OCI-LY7 (cell line): ENCODE measurements at regions not wholly inside any gene's neighbourhood (a gene's known extent, or its start where the extent isn't known, plus 50 kb on each side); places are given as distances from the start of the nearest gene placed in this dataset.

Source experiments
- BruUV-seq: library from RNA; stranded (reverse); fragments of 400-500 nt; replicated peaks from 2 replicates; lab custom pipeline; 2021; lab: Mats Ljungman, UMichigan
- CTCF ChIA-PET: fragments of 300-600 bp; sonication (Branson Sonifier 250); formaldehyde crosslinking; loops from one replicate; lab custom pipeline; 2022; ENCODE audit warnings: antibody characterized with exemption; ENCODE audit not compliant: unreplicated experiment; lab: Charles Lee
- POLR2A ChIA-PET: fragments of 300-600 bp; sonication (Branson Sonifier 250); formaldehyde crosslinking; loops from one replicate; lab custom pipeline; 2022; ENCODE audit warnings: antibody characterized with exemption; lab: Charles Lee
- DNase-seq: peaks from one replicate; pipeline ENCODE4 v3.0.0-alpha.2; 2015; ENCODE audit warnings: low spot score
- H2AFZ ChIP-seq: fragments of 200-600 bp; sonication (generic), shearing (Covaris generic); 2 replicates; pipeline ENCODE4 v1.6.1; 2014; ENCODE audit warnings: mild to moderate bottlenecking, antibody characterized with exemption, low read length, moderate library complexity
- H3K27ac ChIP-seq: fragments of 200-600 bp; sonication (generic); 2 replicates; pipeline ENCODE4 v1.5.1; 2014; ENCODE audit warnings: mixed run types, low read depth, mild to moderate bottlenecking, moderate library complexity, low read length, inconsistent platforms; ENCODE audit not compliant: poor library complexity, severe bottlenecking
- H3K36me3 ChIP-seq: fragments of 200-600 bp; sonication (generic); 2 replicates; pipeline ENCODE4 v1.6.1; 2014; ENCODE audit warnings: mild to moderate bottlenecking, antibody characterized with exemption, low read length, moderate library complexity, mixed read lengths; ENCODE audit not compliant: insufficient read depth
- H3K4me1 ChIP-seq: fragments of 200-600 bp; sonication (generic); 2 replicates; pipeline ENCODE4 v1.5.1; 2014; ENCODE audit warnings: mild to moderate bottlenecking, low read length; ENCODE audit not compliant: insufficient read depth, poor library complexity, severe bottlenecking
- H3K4me2 ChIP-seq: fragments of 200-600 bp; sonication (generic); 2 replicates; pipeline ENCODE4 v1.6.1; 2014; ENCODE audit warnings: mild to moderate bottlenecking, low read length
- H3K4me3 ChIP-seq: fragments of 200-600 bp; sonication (generic); 2 replicates; pipeline ENCODE4 v1.5.1; 2014; ENCODE audit warnings: mild to moderate bottlenecking, low read depth, low read length; ENCODE audit not compliant: poor library complexity, severe bottlenecking
- H3K79me2 ChIP-seq: fragments of 200-600 bp; sonication (generic); 2 replicates; pipeline ENCODE4 v1.6.1; 2016; ENCODE audit warnings: low read depth, mild to moderate bottlenecking, low read length, moderate library complexity, mixed read lengths; ENCODE audit not compliant: insufficient read depth
- H3K9me2 ChIP-seq: fragments of 200-600 bp; sonication (generic); 2 replicates; pipeline ENCODE4 v1.6.1; 2016; ENCODE audit warnings: mild to moderate bottlenecking, low read length, mixed read lengths; ENCODE audit not compliant: insufficient read depth
- H3K9me3 ChIP-seq: fragments of 200-600 bp; sonication (generic); 2 replicates; pipeline ENCODE4 v1.6.1; 2014; ENCODE audit warnings: mild to moderate bottlenecking, mixed run types, low read length, mixed read lengths
- H4K20me1 ChIP-seq: fragments of 200-600 bp; sonication (generic); 2 replicates; pipeline ENCODE4 v1.6.1; 2014; ENCODE audit warnings: mild to moderate bottlenecking, antibody characterized with exemption, low read length, moderate library complexity, mixed read lengths; ENCODE audit not compliant: insufficient read depth
- EZH2phosphoT487 ChIP-seq: fragments of 200-600 bp; sonication (generic); IDR thresholded peaks from 2 replicates; pipeline ENCODE4 v1.6.1; 2018; ENCODE audit warnings: low read depth, borderline replicate concordance, mild to moderate bottlenecking, mixed run types, antibody characterized with exemption, low read length, moderate library complexity, mixed read lengths
- intact Hi-C: fragments of 100-400 bp; cut with micrococcal nuclease; formaldehyde crosslinking; loops from one replicate; pipeline ENCODE4 v1.10.0; 2022; ENCODE audit not compliant: unreplicated experiment
- TF ChIP-seq, protein P1 (sequence below): fragments of 200-600 bp; sonication (generic); conservative IDR thresholded peaks from 2 replicates; pipeline ENCODE4 v1.5.1; 2014; ENCODE audit warnings: mild to moderate bottlenecking, antibody characterized with exemption, low read length, moderate library complexity, mixed read lengths

DNA sequence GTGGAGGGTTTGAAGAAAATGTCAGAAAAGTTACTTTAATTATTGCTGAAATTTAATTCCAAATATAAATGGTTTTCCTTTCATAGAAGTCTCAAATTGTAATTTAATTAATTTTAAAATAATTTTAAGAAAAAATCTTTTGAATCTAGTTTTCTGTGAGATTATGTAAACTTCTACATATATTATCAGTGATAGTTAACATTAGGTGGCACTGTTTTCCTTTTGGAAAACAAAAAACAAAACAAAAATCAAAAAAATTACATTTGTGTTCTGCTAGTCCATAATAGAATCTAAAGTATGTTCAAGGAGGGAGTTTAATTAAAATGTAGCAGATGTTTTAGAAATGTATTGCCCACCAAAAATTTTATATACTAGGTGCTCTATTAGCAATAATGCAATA lies 1456.7 kb downstream of the REEP3 start:
- Histone ChIP-seq H3K27ac (no peak overlapping the region), H3K4me2 (no peak overlapping the region), H3K79me2 (no peaks in the 10 kb centered on the region), H2AFZ (no peak overlapping the region), H3K9me2 (no peaks in the 10 kb centered on the region), H3K9me3 (no peaks in the 10 kb centered on the region), H3K36me3 (no peaks in the 10 kb centered on the region), H4K20me1 (no peaks in the 10 kb centered on the region), H3K4me1 (no peaks in the 10 kb centered on the region), H3K4me3 (no peak overlapping the region)
- DNase-seq = no peak
- intact Hi-C loops = no loop called here
- ChIA-PET CTCF (no interaction called here), POLR2A (no interaction called here)
- TF ChIP-seq EZH2phosphoT487 = no peak
- TF ChIP-seq, protein P1, sequence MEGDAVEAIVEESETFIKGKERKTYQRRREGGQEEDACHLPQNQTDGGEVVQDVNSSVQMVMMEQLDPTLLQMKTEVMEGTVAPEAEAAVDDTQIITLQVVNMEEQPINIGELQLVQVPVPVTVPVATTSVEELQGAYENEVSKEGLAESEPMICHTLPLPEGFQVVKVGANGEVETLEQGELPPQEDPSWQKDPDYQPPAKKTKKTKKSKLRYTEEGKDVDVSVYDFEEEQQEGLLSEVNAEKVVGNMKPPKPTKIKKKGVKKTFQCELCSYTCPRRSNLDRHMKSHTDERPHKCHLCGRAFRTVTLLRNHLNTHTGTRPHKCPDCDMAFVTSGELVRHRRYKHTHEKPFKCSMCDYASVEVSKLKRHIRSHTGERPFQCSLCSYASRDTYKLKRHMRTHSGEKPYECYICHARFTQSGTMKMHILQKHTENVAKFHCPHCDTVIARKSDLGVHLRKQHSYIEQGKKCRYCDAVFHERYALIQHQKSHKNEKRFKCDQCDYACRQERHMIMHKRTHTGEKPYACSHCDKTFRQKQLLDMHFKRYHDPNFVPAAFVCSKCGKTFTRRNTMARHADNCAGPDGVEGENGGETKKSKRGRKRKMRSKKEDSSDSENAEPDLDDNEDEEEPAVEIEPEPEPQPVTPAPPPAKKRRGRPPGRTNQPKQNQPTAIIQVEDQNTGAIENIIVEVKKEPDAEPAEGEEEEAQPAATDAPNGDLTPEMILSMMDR = 0 out of 2 replicates have a peak, but pooled peaks have one; percentile 31
- BruUV-seq = no TSS peak

DNA sequence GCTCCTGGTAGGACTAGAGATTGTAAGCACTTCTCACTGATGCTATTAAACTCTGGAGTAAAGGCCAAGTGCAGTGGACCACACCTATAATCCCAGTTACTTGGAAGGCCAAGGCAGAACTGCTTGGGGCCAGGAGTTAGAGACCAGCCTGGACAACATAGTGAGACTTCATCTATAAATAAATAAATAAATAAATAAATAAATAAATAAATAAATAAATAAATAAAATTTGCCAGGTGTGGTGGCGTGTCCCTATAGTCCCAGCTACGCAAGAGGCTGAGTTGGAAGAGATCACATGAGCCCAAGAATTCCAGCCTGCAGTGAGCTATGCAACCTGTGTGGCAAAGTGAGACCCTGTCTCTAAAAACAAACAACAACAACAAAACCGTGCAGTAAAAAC lies 1475.7 kb downstream of the REEP3 start:
- no TSS peak for BruUV-seq
- H4K20me1 ChIP-seq = no peaks in the 10 kb centered on the region
- no peaks in the 10 kb centered on the region for H3K9me3 ChIP-seq
- POLR2A ChIA-PET = no interaction called here
- no peak overlapping the region for H3K4me2 ChIP-seq
- H3K36me3 ChIP-seq = no peaks in the 10 kb centered on the region
- no peak for DNase-seq
- H3K79me2 ChIP-seq = no peaks in the 10 kb centered on the region
- H2AFZ ChIP-seq = no peak overlapping the region
- intact Hi-C loops = no loop called here
- no peak for TF ChIP-seq EZH2phosphoT487
- TF ChIP-seq, protein P1 = no peak
- H3K4me1 ChIP-seq = no peaks in the 10 kb centered on the region
- no peak overlapping the region for H3K27ac ChIP-seq
- no peak overlapping the region for H3K4me3 ChIP-seq
- H3K9me2 ChIP-seq = no peaks in the 10 kb centered on the region
- CTCF ChIA-PET = no interaction called here

DNA sequence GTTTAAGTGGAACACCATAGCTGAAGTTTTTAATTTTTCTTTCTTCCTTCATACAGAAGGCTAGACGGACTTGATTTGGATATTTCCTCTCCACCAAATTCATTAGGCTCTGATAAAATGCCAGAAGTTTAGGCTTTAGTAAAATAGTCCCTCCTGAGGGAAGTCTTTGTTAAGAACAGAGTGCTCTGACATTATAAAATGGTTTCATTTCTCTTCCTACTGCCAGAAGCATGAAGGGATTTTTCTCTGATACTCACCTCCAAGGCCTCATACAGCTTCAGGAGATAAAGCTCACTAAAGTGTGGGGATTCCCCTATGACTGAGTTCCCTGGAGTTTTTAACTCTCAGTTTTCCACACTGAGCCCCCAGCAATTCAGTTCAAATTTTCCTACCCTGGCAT lies 1489.6 kb downstream of the REEP3 start:
- no peaks in the 10 kb centered on the region for H3K4me1 ChIP-seq
- intact Hi-C loops = no loop called here
- no peak for DNase-seq
- no peaks in the 10 kb centered on the region for H3K9me3 ChIP-seq
- BruUV-seq = no TSS peak
- no peaks in the 10 kb centered on the region for H4K20me1 ChIP-seq
- no peak overlapping the region for H2AFZ ChIP-seq
- no peak for TF ChIP-seq EZH2phosphoT487
- TF ChIP-seq, protein P1 = no peak
- H3K4me2 ChIP-seq = no peak overlapping the region
- H3K79me2 ChIP-seq = no peaks in the 10 kb centered on the region
- H3K27ac ChIP-seq = no peak overlapping the region
- ChIA-PET CTCF (no interaction called here), POLR2A (no interaction called here)
- H3K36me3 ChIP-seq = no peaks in the 10 kb centered on the region
- H3K4me3 ChIP-seq = no peak overlapping the region
- no peaks in the 10 kb centered on the region for H3K9me2 ChIP-seq
